ENCODE measurements at regions not wholly inside any gene's neighbourhood (a gene's known extent, or its start where the extent isn't known, plus 50 kb on each side); places are given as distances from the start of the nearest gene placed in this dataset.

DNA sequence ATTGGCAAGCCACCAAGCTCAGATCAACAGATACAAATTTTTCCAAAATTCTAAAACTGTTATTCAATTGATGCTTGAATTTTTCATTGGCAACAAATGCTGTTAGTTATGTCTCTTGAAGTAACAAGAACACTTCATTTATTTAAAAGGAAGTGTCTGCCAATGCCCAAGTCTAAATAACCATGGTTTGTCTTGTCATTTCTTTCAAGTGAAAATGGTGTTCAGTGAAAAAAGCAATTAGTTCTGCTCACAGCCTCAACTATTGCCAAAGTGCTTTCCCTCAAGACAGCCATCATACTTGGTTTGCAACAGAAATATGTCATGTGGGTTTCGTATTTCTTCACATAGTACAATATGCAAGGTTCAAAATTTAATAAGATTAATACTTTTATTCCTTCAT lies 312.6 kb upstream of the LMCD1 start:
- TF ChIP-seq, protein P1, sequence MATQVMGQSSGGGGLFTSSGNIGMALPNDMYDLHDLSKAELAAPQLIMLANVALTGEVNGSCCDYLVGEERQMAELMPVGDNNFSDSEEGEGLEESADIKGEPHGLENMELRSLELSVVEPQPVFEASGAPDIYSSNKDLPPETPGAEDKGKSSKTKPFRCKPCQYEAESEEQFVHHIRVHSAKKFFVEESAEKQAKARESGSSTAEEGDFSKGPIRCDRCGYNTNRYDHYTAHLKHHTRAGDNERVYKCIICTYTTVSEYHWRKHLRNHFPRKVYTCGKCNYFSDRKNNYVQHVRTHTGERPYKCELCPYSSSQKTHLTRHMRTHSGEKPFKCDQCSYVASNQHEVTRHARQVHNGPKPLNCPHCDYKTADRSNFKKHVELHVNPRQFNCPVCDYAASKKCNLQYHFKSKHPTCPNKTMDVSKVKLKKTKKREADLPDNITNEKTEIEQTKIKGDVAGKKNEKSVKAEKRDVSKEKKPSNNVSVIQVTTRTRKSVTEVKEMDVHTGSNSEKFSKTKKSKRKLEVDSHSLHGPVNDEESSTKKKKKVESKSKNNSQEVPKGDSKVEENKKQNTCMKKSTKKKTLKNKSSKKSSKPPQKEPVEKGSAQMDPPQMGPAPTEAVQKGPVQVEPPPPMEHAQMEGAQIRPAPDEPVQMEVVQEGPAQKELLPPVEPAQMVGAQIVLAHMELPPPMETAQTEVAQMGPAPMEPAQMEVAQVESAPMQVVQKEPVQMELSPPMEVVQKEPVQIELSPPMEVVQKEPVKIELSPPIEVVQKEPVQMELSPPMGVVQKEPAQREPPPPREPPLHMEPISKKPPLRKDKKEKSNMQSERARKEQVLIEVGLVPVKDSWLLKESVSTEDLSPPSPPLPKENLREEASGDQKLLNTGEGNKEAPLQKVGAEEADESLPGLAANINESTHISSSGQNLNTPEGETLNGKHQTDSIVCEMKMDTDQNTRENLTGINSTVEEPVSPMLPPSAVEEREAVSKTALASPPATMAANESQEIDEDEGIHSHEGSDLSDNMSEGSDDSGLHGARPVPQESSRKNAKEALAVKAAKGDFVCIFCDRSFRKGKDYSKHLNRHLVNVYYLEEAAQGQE (IDR thresholded peaks at IDR 0.05; ENCODE audit: insufficient replicate concordance, low read depth), result no peak
- TF ChIP-seq SPI1 (IDR thresholded peaks at IDR 0.05; ENCODE audit: borderline replicate concordance, low read depth), result no peak
- no peak for TF ChIP-seq POLR2AphosphoS5 (IDR thresholded peaks at IDR 0.05; ENCODE audit: low read depth)
- no peak for TF ChIP-seq GABPA (IDR thresholded peaks at IDR 0.05; ENCODE audit: low read depth)
- TF ChIP-seq CTCF (IDR thresholded peaks at IDR 0.05; ENCODE audit: insufficient read depth, low read length), result no peak
- H3K27me3 ChIP-seq (ENCODE audit: insufficient read depth, poor library complexity, severe bottlenecking), result no peaks in the 10 kb centered on the region
- no peak overlapping the region for H3K4me3 ChIP-seq (replicated peaks; ENCODE audit: insufficient read depth, low read length)
- DNase-seq (ENCODE audit: low read depth in 1 of 2, low spot score in 1 of 2), result no peak
- H3K27ac ChIP-seq (replicated peaks), result no peak overlapping the region

DNA sequence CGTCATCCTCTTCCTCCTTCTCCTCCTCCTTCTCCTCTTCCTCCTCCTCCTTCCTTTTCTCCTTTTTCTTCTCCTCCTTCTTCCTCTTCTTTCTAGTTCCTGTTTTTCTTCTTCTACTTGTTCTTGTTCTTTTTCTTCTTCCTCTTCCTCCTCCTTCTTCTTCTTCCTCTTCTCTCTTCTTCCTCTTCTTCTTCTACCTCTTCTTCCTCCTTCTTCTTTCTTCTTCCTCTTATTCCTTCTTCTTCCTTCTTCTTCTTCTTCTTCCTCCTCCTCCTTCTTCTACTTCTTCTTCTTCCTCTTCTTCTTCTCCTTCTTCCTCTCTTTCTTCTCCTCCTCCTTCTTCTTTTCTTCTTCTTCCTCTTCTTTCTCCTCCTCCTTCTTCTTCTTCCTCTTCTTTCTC lies 310.2 kb upstream of the LMCD1 start:
- DNase-seq (ENCODE audit: low read depth in 1 of 2, low spot score in 1 of 2), result no peak
- TF ChIP-seq GABPA (IDR thresholded peaks at IDR 0.05; ENCODE audit: low read depth) (no peak), POLR2AphosphoS5 (IDR thresholded peaks at IDR 0.05; ENCODE audit: low read depth) (no peak), SPI1 (IDR thresholded peaks at IDR 0.05; ENCODE audit: borderline replicate concordance, low read depth) (no peak), CTCF (IDR thresholded peaks at IDR 0.05; ENCODE audit: insufficient read depth, low read length) (no peak)
- TF ChIP-seq, protein P1 (IDR thresholded peaks at IDR 0.05; ENCODE audit: insufficient replicate concordance, low read depth), result no peak
- Histone ChIP-seq H3K4me3 (replicated peaks; ENCODE audit: insufficient read depth, low read length) (no peak overlapping the region), H3K27me3 (ENCODE audit: insufficient read depth, poor library complexity, severe bottlenecking) (no peaks in the 10 kb centered on the region), H3K27ac (replicated peaks) (no peak overlapping the region)

DNA sequence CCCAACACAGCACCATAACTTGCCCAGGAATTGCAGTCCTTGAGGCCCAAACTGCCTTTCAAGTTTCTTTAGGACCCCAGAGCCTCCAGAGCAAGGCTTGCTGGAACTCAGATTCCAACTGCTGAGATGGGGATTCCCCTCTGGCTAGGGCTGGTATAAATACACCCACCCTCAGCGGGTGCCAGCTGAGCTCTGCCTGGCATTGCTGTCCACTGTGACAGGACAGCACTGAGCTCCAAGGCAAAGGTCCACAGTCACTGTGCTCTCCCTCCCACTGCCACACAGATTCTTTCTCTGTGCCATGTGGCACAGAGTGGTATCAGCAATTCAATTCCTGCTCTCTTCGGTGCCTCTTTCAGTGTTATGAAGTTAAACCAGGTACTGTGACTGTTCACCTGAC lies 304.2 kb upstream of the LMCD1 start:
- TF ChIP-seq, protein P1 (IDR thresholded peaks at IDR 0.05; ENCODE audit: insufficient replicate concordance, low read depth), result no peak
- TF ChIP-seq SPI1 (IDR thresholded peaks at IDR 0.05; ENCODE audit: borderline replicate concordance, low read depth), result no peak
- TF ChIP-seq POLR2AphosphoS5 (IDR thresholded peaks at IDR 0.05; ENCODE audit: low read depth), result no peak
- DNase-seq (ENCODE audit: low read depth in 1 of 2, low spot score in 1 of 2), result no peak
- H3K27ac ChIP-seq (replicated peaks), result no peak overlapping the region
- H3K4me3 ChIP-seq (replicated peaks; ENCODE audit: insufficient read depth, low read length), result no peak overlapping the region
- no peaks in the 10 kb centered on the region for H3K27me3 ChIP-seq (ENCODE audit: insufficient read depth, poor library complexity, severe bottlenecking)

GRCh38 chr3:8198605-8199004 lies 303.0 kb upstream of the LMCD1 start:
- Histone ChIP-seq H3K4me3 (replicated peaks; ENCODE audit: insufficient read depth, low read length) (no peak overlapping the region), H3K27me3 (ENCODE audit: insufficient read depth, poor library complexity, severe bottlenecking) (no peaks in the 10 kb centered on the region), H3K27ac (replicated peaks) (no peak overlapping the region)
- TF ChIP-seq CTCF (IDR thresholded peaks at IDR 0.05; ENCODE audit: insufficient read depth, low read length) (no peak), POLR2AphosphoS5 (IDR thresholded peaks at IDR 0.05; ENCODE audit: low read depth) (no peak), SPI1 (IDR thresholded peaks at IDR 0.05; ENCODE audit: borderline replicate concordance, low read depth) (no peak), GABPA (IDR thresholded peaks at IDR 0.05; ENCODE audit: low read depth) (no peak)
- TF ChIP-seq, protein P1 (IDR thresholded peaks at IDR 0.05; ENCODE audit: insufficient replicate concordance, low read depth), result no peak
- DNase-seq (ENCODE audit: low read depth in 1 of 2, low spot score in 1 of 2), result no peak

Data from HL-60 (cell line).